ENCODE measurements at regions not wholly inside any gene's neighbourhood (a gene's known extent, or its start where the extent isn't known, plus 50 kb on each side); places are given as distances from the start of the nearest gene placed in this dataset.

GRCh38 chr9:13721481-13722235 lies 442.2 kb upstream of the MPDZ start:
- Histone ChIP-seq H3K27me3 (ENCODE audit: control insufficient read depth in 4 of 4, insufficient read depth in 4 of 4, low read length in 3 of 4) (no peaks in the 10 kb centered on the region), H3K36me3 (ENCODE audit: control insufficient read depth in 4 of 4, insufficient read depth in 3 of 4, low read depth in 1 of 4, low read length in 3 of 4) (no peaks in the 10 kb centered on the region), H3K9ac (ENCODE audit: low read depth in 1 of 2, low read length in 2 of 2) (no peak overlapping the region), H3K9me3 (ENCODE audit: control insufficient read depth in 4 of 4, low read length in 3 of 4) (no peaks in the 10 kb centered on the region), H3K4me1 (ENCODE audit: control insufficient read depth in 4 of 4, insufficient read depth in 4 of 4, low read length in 3 of 4) (peaks cover 0 to 2% (median 0%) of the 10 kb centered on the region in 4 donors), H3K27ac (ENCODE audit: low read depth in 1 of 2, low read length in 2 of 2) (no peak overlapping the region), H3K4me3 (ENCODE audit: low read depth in 1 of 3, low read length in 3 of 3) (no peak overlapping the region)
- WGBS: 57% methylated on average over 1 of the region's 1 CpG
- no peak for DNase-seq (ENCODE audit: low spot score)
- TF ChIP-seq HNF4G (IDR thresholded peaks at IDR 0.05) (no peak), EGR1 (IDR thresholded peaks at IDR 0.05; ENCODE audit: low read depth in 2 of 2) (no peak), FOXA2 (IDR thresholded peaks at IDR 0.05) (no peak), JUND (IDR thresholded peaks at IDR 0.05) (no peak), TAF1 (conservative IDR thresholded peaks at IDR 0.05) (no peak), RXRA (IDR thresholded peaks at IDR 0.05) (no peak), FOXA1 (IDR thresholded peaks at IDR 0.05) (no peak), NR2F2 (IDR thresholded peaks at IDR 0.05) (no peak), SP1 (IDR thresholded peaks at IDR 0.05) (no peak), YY1 (IDR thresholded peaks at IDR 0.05) (no peak), GABPA (IDR thresholded peaks at IDR 0.05 in 1 of 2, conservative IDR thresholded peaks at IDR 0.05 in 1 of 2) (no peak)
- TF ChIP-seq, protein P1, sequence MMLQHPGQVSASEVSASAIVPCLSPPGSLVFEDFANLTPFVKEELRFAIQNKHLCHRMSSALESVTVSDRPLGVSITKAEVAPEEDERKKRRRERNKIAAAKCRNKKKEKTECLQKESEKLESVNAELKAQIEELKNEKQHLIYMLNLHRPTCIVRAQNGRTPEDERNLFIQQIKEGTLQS (IDR thresholded peaks at IDR 0.05): no peak
- TF ChIP-seq, protein P2, sequence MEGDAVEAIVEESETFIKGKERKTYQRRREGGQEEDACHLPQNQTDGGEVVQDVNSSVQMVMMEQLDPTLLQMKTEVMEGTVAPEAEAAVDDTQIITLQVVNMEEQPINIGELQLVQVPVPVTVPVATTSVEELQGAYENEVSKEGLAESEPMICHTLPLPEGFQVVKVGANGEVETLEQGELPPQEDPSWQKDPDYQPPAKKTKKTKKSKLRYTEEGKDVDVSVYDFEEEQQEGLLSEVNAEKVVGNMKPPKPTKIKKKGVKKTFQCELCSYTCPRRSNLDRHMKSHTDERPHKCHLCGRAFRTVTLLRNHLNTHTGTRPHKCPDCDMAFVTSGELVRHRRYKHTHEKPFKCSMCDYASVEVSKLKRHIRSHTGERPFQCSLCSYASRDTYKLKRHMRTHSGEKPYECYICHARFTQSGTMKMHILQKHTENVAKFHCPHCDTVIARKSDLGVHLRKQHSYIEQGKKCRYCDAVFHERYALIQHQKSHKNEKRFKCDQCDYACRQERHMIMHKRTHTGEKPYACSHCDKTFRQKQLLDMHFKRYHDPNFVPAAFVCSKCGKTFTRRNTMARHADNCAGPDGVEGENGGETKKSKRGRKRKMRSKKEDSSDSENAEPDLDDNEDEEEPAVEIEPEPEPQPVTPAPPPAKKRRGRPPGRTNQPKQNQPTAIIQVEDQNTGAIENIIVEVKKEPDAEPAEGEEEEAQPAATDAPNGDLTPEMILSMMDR (IDR thresholded peaks at IDR 0.05; ENCODE audit: low read depth, low read length, missing input control): no peak
- TF ChIP-seq, protein P3, sequence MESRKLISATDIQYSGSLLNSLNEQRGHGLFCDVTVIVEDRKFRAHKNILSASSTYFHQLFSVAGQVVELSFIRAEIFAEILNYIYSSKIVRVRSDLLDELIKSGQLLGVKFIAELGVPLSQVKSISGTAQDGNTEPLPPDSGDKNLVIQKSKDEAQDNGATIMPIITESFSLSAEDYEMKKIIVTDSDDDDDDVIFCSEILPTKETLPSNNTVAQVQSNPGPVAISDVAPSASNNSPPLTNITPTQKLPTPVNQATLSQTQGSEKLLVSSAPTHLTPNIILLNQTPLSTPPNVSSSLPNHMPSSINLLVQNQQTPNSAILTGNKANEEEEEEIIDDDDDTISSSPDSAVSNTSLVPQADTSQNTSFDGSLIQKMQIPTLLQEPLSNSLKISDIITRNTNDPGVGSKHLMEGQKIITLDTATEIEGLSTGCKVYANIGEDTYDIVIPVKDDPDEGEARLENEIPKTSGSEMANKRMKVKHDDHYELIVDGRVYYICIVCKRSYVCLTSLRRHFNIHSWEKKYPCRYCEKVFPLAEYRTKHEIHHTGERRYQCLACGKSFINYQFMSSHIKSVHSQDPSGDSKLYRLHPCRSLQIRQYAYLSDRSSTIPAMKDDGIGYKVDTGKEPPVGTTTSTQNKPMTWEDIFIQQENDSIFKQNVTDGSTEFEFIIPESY (IDR thresholded peaks at IDR 0.05): no peak
- TF ChIP-seq, protein P4, sequence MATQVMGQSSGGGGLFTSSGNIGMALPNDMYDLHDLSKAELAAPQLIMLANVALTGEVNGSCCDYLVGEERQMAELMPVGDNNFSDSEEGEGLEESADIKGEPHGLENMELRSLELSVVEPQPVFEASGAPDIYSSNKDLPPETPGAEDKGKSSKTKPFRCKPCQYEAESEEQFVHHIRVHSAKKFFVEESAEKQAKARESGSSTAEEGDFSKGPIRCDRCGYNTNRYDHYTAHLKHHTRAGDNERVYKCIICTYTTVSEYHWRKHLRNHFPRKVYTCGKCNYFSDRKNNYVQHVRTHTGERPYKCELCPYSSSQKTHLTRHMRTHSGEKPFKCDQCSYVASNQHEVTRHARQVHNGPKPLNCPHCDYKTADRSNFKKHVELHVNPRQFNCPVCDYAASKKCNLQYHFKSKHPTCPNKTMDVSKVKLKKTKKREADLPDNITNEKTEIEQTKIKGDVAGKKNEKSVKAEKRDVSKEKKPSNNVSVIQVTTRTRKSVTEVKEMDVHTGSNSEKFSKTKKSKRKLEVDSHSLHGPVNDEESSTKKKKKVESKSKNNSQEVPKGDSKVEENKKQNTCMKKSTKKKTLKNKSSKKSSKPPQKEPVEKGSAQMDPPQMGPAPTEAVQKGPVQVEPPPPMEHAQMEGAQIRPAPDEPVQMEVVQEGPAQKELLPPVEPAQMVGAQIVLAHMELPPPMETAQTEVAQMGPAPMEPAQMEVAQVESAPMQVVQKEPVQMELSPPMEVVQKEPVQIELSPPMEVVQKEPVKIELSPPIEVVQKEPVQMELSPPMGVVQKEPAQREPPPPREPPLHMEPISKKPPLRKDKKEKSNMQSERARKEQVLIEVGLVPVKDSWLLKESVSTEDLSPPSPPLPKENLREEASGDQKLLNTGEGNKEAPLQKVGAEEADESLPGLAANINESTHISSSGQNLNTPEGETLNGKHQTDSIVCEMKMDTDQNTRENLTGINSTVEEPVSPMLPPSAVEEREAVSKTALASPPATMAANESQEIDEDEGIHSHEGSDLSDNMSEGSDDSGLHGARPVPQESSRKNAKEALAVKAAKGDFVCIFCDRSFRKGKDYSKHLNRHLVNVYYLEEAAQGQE (IDR thresholded peaks at IDR 0.05): no peak
- TF ChIP-seq, protein P5, sequence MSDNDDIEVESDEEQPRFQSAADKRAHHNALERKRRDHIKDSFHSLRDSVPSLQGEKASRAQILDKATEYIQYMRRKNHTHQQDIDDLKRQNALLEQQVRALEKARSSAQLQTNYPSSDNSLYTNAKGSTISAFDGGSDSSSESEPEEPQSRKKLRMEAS (IDR thresholded peaks at IDR 0.05): no peak
